DOHH2 (cell line): ENCODE measurements at regions not wholly inside any gene's neighbourhood (a gene's known extent, or its start where the extent isn't known, plus 50 kb on each side); places are given as distances from the start of the nearest gene placed in this dataset.

ENCODE experiments used
- H3F3A ChIP-seq: fragments of 200-600 bp; sonication (generic), shearing (Covaris generic); 2 replicates; pipeline ENCODE4 v1.6.0; 2016; ENCODE audit warnings: antibody characterized with exemption, mild to moderate bottlenecking; ENCODE audit not compliant: control insufficient read depth, insufficient read depth
- H3K27ac ChIP-seq: fragments of 200-600 bp; sonication (generic); 2 replicates; pipeline ENCODE4 v1.5.1; 2014; ENCODE audit warnings: low read depth, mild to moderate bottlenecking, low read length, moderate library complexity
- H3K27me3 ChIP-seq: fragments of 200-600 bp; sonication (generic); 2 replicates; pipeline ENCODE4 v1.6.1; 2014; ENCODE audit warnings: mild to moderate bottlenecking, low read length, mixed read lengths; ENCODE audit not compliant: control insufficient read depth
- H3K36me3 ChIP-seq: fragments of 200-600 bp; sonication (generic); 2 replicates; pipeline ENCODE4 v1.6.1; 2014; ENCODE audit warnings: mild to moderate bottlenecking, low read length, moderate library complexity, mixed read lengths; ENCODE audit not compliant: control insufficient read depth
- H3K4me1 ChIP-seq: fragments of 200-600 bp; sonication (generic); 2 replicates; pipeline ENCODE4 v1.6.1; 2014; ENCODE audit warnings: mild to moderate bottlenecking, low read length, mixed read lengths; ENCODE audit not compliant: control insufficient read depth
- H3K4me2 ChIP-seq: fragments of 200-600 bp; sonication (generic); 2 replicates; pipeline ENCODE4 v1.6.0; 2014; ENCODE audit warnings: mild to moderate bottlenecking, low read length, moderate library complexity
- H3K4me3 ChIP-seq: fragments of 200-600 bp; sonication (generic); 2 replicates; pipeline ENCODE4 v1.5.1; 2014; ENCODE audit warnings: mild to moderate bottlenecking, low read length, mixed read lengths
- H3K79me2 ChIP-seq: fragments of 200-600 bp; sonication (generic); 2 replicates; pipeline ENCODE4 v1.6.1; 2014; ENCODE audit warnings: mild to moderate bottlenecking, low read length, mixed read lengths; ENCODE audit not compliant: control insufficient read depth
- H3K9me2 ChIP-seq: fragments of 200-600 bp; sonication (generic); replicated peaks from 2 replicates; pipeline ENCODE4 v1.6.1; 2014; ENCODE audit warnings: mild to moderate bottlenecking, low read length, mixed read lengths; ENCODE audit not compliant: control insufficient read depth
- H3K9me3 ChIP-seq: fragments of 200-600 bp; sonication (generic); 2 replicates; pipeline ENCODE4 v1.6.1; 2014; ENCODE audit warnings: antibody characterized with exemption, low read length, mixed read lengths; ENCODE audit not compliant: control insufficient read depth, insufficient read depth
- H4K20me1 ChIP-seq: fragments of 200-600 bp; sonication (generic); 2 replicates; pipeline ENCODE4 v1.6.0; 2014; ENCODE audit warnings: low read depth, mild to moderate bottlenecking, antibody characterized with exemption, low read length, moderate library complexity; ENCODE audit not compliant: control insufficient read depth, insufficient read depth
- EZH2phosphoT487 ChIP-seq: fragments of 200-600 bp; sonication (generic); IDR thresholded peaks from 2 replicates; pipeline ENCODE4 v1.6.1; 2017; ENCODE audit warnings: borderline replicate concordance, mild to moderate bottlenecking, antibody characterized with exemption, low read length, moderate library complexity, mixed read lengths
- TF ChIP-seq, protein P1 (sequence below): fragments of 200-600 bp; sonication (generic); IDR thresholded peaks from one replicate; pipeline ENCODE4 v1.5.1; 2014; ENCODE audit warnings: antibody characterized with exemption, mild to moderate bottlenecking, low read depth, low read length; ENCODE audit not compliant: poor library complexity, severe bottlenecking

- H3K9me2 ChIP-seq = no peaks in the 10 kb centered on the region
- H4K20me1 ChIP-seq = no peaks in the 10 kb centered on the region
- H3K27ac ChIP-seq = no peak overlapping the region
- no peaks in the 10 kb centered on the region for H3K4me1 ChIP-seq
- no peaks in the 10 kb centered on the region for H3K9me3 ChIP-seq
- no peaks in the 10 kb centered on the region for H3K27me3 ChIP-seq
- no peak for TF ChIP-seq EZH2phosphoT487
- TF ChIP-seq, protein P1, sequence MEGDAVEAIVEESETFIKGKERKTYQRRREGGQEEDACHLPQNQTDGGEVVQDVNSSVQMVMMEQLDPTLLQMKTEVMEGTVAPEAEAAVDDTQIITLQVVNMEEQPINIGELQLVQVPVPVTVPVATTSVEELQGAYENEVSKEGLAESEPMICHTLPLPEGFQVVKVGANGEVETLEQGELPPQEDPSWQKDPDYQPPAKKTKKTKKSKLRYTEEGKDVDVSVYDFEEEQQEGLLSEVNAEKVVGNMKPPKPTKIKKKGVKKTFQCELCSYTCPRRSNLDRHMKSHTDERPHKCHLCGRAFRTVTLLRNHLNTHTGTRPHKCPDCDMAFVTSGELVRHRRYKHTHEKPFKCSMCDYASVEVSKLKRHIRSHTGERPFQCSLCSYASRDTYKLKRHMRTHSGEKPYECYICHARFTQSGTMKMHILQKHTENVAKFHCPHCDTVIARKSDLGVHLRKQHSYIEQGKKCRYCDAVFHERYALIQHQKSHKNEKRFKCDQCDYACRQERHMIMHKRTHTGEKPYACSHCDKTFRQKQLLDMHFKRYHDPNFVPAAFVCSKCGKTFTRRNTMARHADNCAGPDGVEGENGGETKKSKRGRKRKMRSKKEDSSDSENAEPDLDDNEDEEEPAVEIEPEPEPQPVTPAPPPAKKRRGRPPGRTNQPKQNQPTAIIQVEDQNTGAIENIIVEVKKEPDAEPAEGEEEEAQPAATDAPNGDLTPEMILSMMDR = no peak
- no peaks in the 10 kb centered on the region for H3K79me2 ChIP-seq
- H3F3A ChIP-seq = no peaks in the 10 kb centered on the region
- no peaks in the 10 kb centered on the region for H3K36me3 ChIP-seq
- H3K4me2 ChIP-seq = no peak overlapping the region
- H3K4me3 ChIP-seq = no peak overlapping the region
Observed at GRCh38 chrX:8939322-8939721, 94.6 kb downstream of the FAM9B start.

DNA sequence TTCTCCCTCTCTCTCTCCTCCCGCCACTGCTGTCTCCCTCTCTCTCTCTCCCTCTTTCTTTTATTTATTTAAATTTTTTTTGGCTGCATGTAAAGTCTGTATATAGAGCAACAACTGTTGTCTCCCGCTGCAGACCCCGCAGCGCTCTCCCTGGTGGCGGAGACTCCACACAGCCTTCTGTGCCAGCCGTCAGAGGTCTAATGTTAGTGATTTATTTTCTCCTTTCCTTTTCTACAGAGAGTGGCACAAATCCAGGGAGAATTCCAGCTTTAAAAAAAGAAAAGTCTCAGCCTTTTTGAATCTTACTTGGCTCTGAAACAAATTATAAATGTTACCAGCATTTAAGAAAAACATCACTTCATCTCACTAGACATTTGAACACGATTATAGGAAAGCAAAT lies 106.2 kb downstream of the FAM9B start:
- TF ChIP-seq, protein P1 = no peak
- TF ChIP-seq EZH2phosphoT487 = no peak
- Histone ChIP-seq H3K79me2 (no peaks in the 10 kb centered on the region), H3K36me3 (no peaks in the 10 kb centered on the region), H3K4me2 (no peak overlapping the region), H3K9me3 (no peaks in the 10 kb centered on the region), H3K27ac (no peak overlapping the region), H3K27me3 (no peaks in the 10 kb centered on the region), H3K4me3 (no peak overlapping the region), H3K4me1 (no peaks in the 10 kb centered on the region), H3K9me2 (no peaks in the 10 kb centered on the region), H3F3A (no peaks in the 10 kb centered on the region), H4K20me1 (no peaks in the 10 kb centered on the region)

DNA sequence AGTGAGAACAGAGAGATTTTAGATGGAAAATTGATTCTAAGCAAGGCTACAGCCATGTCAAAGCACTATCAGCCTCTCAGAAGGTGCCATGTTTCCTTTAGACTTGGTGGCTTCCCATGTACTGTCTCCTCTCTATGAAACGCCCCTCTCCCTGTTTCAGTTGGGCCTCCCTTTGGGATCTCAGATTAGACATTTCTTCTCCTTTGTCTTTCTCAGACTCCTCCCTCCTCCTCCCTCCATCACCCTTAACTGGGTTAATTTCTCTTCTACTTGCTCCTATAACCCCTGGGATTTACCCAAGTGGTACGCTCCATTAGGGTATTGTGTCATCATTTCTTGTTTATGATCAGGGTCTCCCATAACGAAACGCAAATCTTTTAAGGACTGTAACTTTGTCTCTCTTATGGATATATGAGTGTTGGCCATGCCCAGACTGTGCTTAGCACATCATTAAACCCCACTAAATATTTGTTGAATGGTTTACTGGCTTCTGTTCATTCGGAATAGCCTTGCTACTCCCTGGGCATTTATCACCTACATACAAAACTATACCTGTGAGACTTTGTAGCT lies 106.8 kb downstream of the FAM9B start:
- no peaks in the 10 kb centered on the region for H3K27me3 ChIP-seq
- H3K4me1 ChIP-seq = no peaks in the 10 kb centered on the region
- no peak for TF ChIP-seq EZH2phosphoT487
- no peaks in the 10 kb centered on the region for H3K79me2 ChIP-seq
- H4K20me1 ChIP-seq = no peaks in the 10 kb centered on the region
- no peak overlapping the region for H3K27ac ChIP-seq
- no peaks in the 10 kb centered on the region for H3K9me3 ChIP-seq
- no peaks in the 10 kb centered on the region for H3F3A ChIP-seq
- no peak overlapping the region for H3K4me2 ChIP-seq
- no peaks in the 10 kb centered on the region for H3K36me3 ChIP-seq
- no peaks in the 10 kb centered on the region for H3K9me2 ChIP-seq
- H3K4me3 ChIP-seq = no peak overlapping the region

DNA sequence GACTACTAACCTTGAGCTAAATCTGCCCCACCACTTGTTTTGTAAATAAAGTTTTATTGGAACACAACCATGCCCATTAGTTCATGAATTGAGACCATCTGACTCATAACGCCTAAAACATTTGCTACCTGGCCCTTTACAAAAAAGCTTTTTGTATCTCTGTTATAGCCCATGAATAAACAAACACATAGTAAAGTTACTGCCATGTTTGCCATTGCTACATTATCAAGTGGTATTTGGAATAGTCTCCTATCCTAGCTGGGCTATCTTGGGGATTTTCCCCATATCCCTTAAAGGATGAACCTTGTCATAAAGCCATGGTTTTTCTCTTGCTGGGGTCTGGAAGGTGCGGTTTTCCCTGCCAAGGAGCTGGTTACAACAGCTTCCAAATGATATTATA lies 112.3 kb downstream of the FAM9B start:
- no peaks in the 10 kb centered on the region for H3K79me2 ChIP-seq
- H3F3A ChIP-seq = no peaks in the 10 kb centered on the region
- H3K36me3 ChIP-seq = no peaks in the 10 kb centered on the region
- H3K4me2 ChIP-seq = no peak overlapping the region
- H3K27me3 ChIP-seq = no peaks in the 10 kb centered on the region
- TF ChIP-seq EZH2phosphoT487 = no peak
- TF ChIP-seq, protein P1 = no peak
- no peaks in the 10 kb centered on the region for H3K4me1 ChIP-seq
- no peaks in the 10 kb centered on the region for H3K9me3 ChIP-seq
- H3K9me2 ChIP-seq = no peaks in the 10 kb centered on the region
- H3K4me3 ChIP-seq = no peak overlapping the region
- H4K20me1 ChIP-seq = no peaks in the 10 kb centered on the region
- H3K27ac ChIP-seq = no peak overlapping the region
